Astrocyte of the spinal cord (primary cell): ENCODE measurements at regions not wholly inside any gene's neighbourhood (a gene's known extent, or its start where the extent isn't known, plus 50 kb on each side); places are given as distances from the start of the nearest gene placed in this dataset.

ENCODE experiments used
- DNase-seq: peaks from one replicate; pipeline ENCODE4 v3.0.0; 2011; ENCODE audit warnings: low read depth, low spot score
- H3K4me3 ChIP-seq: 2 replicates; pipeline ENCODE4 v1.5.1; 2011; ENCODE audit warnings: low read depth, mild to moderate bottlenecking, low read length, moderate library complexity
- CTCF ChIP-seq: IDR thresholded peaks from 2 replicates; pipeline ENCODE4 v1.5.1; 2012; ENCODE audit warnings: low read depth, mild to moderate bottlenecking, low read length, inconsistent platforms
- in situ Hi-C: cut with HindIII; loops from 2 replicates; pipeline ENCODE4 v1.10.0; 2017; ENCODE audit warnings: low sequenced_read_pairs

GRCh38 chr16:48462106-48462740 lies 77.0 kb upstream of the SIAH1 start:
- DNase-seq = no peak
- in situ Hi-C loops = no loop called here

GRCh38 chr16:48459167-48459566 lies 74.0 kb upstream of the SIAH1 start:
- no peak overlapping the region for H3K4me3 ChIP-seq
- in situ Hi-C loops = no loop called here
- no peak for DNase-seq
- TF ChIP-seq CTCF = no peak

More at GRCh38 chr16:48462106-48462740, 77.0 kb upstream of the SIAH1 start:
- no peak for TF ChIP-seq CTCF
- no peak overlapping the region for H3K4me3 ChIP-seq

GRCh38 chr16:48454051-48454450 lies 68.8 kb upstream of the SIAH1 start:
- H3K4me3 ChIP-seq = no peak overlapping the region
- no peak for DNase-seq
- in situ Hi-C loops = no loop called here
- no peak for TF ChIP-seq CTCF

- no peak for TF ChIP-seq CTCF
- H3K4me3 ChIP-seq = no peak overlapping the region
- no peak for DNase-seq
- in situ Hi-C loops = no loop called here
Observed at GRCh38 chr16:48452991-48453760, 68.0 kb upstream of the SIAH1 start.

- H3K4me3 ChIP-seq = no peak overlapping the region
- in situ Hi-C loops = no loop called here
- no peak for DNase-seq
- TF ChIP-seq CTCF = no peak
Observed at GRCh38 chr16:48451323-48451722, 66.1 kb upstream of the SIAH1 start.

- TF ChIP-seq CTCF = no peak
- no peak for DNase-seq
- in situ Hi-C loops = no loop called here
- H3K4me3 ChIP-seq = no peak overlapping the region
Observed at GRCh38 chr16:48450367-48450766, 65.2 kb upstream of the SIAH1 start.
